Fibroblast of the conjunctiva (primary cell): ENCODE measurements at regions not wholly inside any gene's neighbourhood (a gene's known extent, or its start where the extent isn't known, plus 50 kb on each side); places are given as distances from the start of the nearest gene placed in this dataset.
"Not testable (repeated sequence)": the region's sequence is repeated elsewhere in the genome, so short reads cannot be mapped to it uniquely, and the experiment has no call there.

Experiments
- DNase-seq: peaks from one replicate; pipeline ENCODE4 v3.0.0-alpha.2; 2010; ENCODE audit warnings: low read depth

DNA sequence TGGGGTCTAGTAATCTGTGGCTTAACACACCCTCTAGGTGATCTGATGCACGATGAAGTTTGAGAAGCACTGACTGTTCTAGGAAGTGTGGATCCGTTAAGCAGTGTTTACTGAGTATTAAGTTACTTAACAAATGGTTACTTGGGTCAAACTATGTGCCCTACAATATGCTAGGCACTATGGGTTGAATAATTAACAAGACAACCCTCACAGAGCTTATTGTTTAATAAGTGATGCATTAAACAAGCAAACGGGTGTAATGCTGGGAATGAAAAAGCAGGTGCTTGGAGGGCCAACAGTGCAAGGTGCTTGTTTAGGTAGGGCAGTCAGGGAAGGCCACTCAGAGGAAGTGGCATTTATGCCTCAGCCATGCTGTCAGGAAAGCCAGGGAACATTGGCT is 378.0 kb upstream of the PODXL start:
- DNase-seq = no peak

GRCh38 chr7:131933751-131934289 is 377.4 kb upstream of the PODXL start:
- no peak for DNase-seq

DNA sequence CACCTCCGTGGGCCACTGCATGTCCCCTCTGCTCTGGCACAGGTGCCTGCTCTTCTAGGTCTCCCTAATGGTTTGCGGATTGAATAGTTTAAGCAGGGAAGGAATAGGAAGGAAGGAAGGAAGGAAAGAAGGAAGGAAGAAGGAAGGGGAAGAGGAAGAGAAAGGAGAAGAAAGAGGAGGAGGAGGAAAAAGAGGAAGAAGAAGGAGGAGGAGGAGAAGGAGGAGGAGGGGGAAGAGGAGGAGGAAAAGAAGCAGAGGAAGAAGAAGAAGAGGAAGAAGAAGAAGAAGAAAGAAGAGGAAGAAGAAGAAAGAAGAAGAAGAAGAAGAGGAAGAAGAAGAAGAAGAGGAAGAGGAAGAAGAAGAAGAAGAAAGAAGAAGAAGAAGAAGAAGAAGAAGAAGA is 376.8 kb upstream of the PODXL start:
- DNase-seq = not testable (repeated sequence)

DNA sequence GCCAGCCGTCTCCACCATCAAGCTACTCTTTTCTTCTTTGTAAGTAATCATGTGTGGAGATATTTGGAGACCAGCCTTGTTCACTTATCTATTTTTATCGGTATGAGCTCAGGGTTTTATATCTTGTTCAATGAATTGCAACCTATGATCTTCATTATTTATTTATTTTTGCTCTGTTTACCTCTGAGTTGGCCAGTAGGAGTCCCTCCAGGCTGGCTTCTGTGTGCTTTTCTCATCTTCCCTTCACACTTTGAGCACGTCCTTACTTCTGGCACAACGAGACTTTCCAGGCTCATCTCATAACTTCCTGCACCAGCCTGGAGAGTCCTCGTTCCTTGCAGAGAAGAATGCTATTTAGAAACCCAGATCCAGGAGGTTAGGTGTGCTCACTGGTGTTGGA is 375.8 kb upstream of the PODXL start:
- DNase-seq = no peak

GRCh38 chr7:131931370-131931769 is 374.9 kb upstream of the PODXL start:
- no peak for DNase-seq

DNA sequence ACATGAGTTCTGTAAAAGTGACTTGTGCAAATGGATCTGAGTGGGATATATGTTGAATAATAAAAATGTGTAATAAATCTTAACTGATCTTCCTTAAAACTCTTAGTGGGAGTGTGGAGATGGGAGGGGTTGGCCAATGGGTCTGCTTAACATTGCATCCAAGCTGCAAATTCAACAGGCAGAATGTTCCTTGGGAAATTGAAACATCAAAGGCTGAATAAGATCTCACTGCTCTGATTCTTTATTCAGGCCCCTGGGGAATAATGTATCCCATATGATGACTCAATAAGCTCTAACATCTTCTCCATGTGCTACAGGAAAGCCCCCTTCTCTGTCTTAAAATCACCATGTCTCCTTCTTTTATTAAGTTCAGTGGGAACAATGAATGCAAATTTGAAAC is 373.2 kb upstream of the PODXL start:
- no peak for DNase-seq

DNA sequence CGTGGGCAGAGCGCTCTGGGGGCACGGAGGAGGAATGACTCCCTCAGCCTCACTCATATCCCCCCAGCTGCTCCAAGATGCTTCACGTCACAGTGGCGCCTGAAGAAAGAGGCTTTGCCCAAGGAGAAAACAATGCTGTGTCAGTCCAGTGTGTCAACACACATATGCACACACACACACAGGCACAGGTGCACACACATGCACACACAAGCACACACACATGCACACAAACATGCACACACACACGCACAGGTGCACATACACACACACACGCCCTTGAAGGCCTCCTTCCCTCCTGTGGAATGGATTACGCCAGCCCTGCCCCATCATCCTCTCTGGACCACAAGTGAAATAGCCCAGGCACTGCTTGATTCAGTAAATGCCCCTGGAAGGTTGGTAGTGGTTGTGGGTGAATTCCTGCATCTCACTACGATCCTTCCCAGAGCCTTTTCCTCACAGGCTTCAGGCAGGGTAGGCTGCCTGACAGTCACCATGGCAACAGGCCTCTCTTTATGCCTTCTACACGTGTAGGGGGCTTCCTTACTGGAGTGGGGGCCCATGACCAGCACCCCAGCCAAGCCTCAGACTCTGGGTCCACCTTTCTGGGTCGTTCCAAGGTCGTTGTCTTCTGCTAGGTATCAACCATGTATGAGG is 371.5 kb upstream of the PODXL start:
- no peak for DNase-seq

- DNase-seq = no peak
Observed at GRCh38 chr7:131925636-131926035, 369.2 kb upstream of the PODXL start.

GRCh38 chr7:131924857-131925256 is 368.4 kb upstream of the PODXL start:
- no peak for DNase-seq

- DNase-seq = not testable (repeated sequence)
Observed at GRCh38 chr7:131922948-131923347, 366.5 kb upstream of the PODXL start.

- no peak for DNase-seq
Observed at GRCh38 chr7:131921016-131921415, 364.6 kb upstream of the PODXL start.

GRCh38 chr7:131919920-131920709 is 363.7 kb upstream of the PODXL start:
- DNase-seq = no peak

GRCh38 chr7:131911112-131911511 is 354.7 kb upstream of the PODXL start:
- DNase-seq = no peak

- no peak for DNase-seq
Observed at GRCh38 chr7:131909151-131909768, 352.8 kb upstream of the PODXL start.

DNA sequence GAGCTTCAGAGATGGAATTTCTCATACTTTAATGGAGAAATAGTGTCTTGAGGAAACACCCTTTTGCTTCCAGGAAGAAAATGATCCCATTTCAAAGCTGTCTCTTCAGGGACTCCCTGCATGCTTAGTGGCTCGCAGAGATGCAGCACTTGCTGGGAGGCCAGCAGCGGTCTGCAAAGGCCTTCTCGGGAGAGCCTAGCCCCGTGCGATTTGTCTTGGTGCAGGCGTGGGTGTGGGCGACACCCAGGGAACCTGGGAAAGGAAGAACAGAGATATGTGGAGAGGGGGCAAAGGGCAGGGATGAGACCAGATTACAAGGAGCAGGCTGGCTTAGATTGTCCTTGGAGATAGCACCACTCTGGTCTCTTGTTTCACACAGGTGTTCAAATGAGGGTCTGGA is 352.3 kb upstream of the PODXL start:
- DNase-seq = no peak

GRCh38 chr7:131905471-131905973 is 349.1 kb upstream of the PODXL start:
- no peak for DNase-seq

GRCh38 chr7:131904760-131905327 is 348.4 kb upstream of the PODXL start:
- no peak for DNase-seq

DNA sequence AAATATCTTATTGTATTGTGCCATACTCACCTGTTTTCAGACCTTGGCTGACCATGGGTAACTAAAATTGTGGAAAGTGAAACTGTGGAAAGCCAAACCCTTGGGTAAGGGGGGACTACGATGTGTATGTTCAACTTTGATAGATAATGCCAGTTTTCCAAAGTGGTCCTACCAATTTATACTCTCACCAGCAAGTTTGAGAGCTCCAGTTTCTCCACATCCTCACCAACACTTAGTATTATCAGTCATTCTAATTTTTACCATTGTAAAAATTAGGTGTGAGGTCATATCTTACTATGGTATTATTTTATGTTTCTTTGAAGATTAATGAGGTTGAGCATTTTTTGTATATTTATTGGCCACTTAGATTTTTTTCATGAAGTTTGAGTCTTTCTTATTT is 346.9 kb upstream of the PODXL start:
- DNase-seq = no peak

- no peak for DNase-seq
Observed at GRCh38 chr7:131900785-131901287, 344.4 kb upstream of the PODXL start.

- DNase-seq = no peak
Observed at GRCh38 chr7:131899271-131900030, 343.0 kb upstream of the PODXL start.

GRCh38 chr7:131898418-131898817 is 342.0 kb upstream of the PODXL start:
- no peak for DNase-seq

- DNase-seq = no peak
Observed at GRCh38 chr7:131897790-131898165, 341.4 kb upstream of the PODXL start.
